GM12891 (cell line): ENCODE measurements at regions not wholly inside any gene's neighbourhood (a gene's known extent, or its start where the extent isn't known, plus 50 kb on each side); places are given as distances from the start of the nearest gene placed in this dataset.

Experiments
- DNase-seq: peaks from one replicate; pipeline ENCODE4 v3.0.0; 2011; ENCODE audit warnings: low spot score; ENCODE audit not compliant: insufficient read length
- FAIRE-seq: peaks from 2 replicates; lab custom pipeline; 2011; peaks lifted over from hg19 to GRCh38; lab: Jason Lieb, UNC
- PAX5 ChIP-seq: IDR thresholded peaks from 2 replicates; pipeline ENCODE4 v1.6.1; 2011; ENCODE audit warnings: low read length, moderate library complexity, mild to moderate bottlenecking; ENCODE audit not compliant: insufficient read depth, severe bottlenecking
- POLR2A ChIP-seq: IDR thresholded peaks from 2 replicates; pipeline ENCODE4 v1.6.1; 2011; ENCODE audit warnings: low read depth, low read length, control low read depth
- POLR2AphosphoS5 ChIP-seq: IDR thresholded peaks from 2 replicates; pipeline ENCODE4 v1.6.1; 2011; ENCODE audit warnings: low read depth, low read length, control low read depth
- POU2F2 ChIP-seq: IDR thresholded peaks from 2 replicates; pipeline ENCODE4 v1.6.1; 2011; ENCODE audit warnings: low read depth, mild to moderate bottlenecking, control low read depth, low read length, moderate library complexity
- SPI1 ChIP-seq: IDR thresholded peaks from 2 replicates; pipeline ENCODE4 v1.6.1; 2011; ENCODE audit warnings: low read depth, low read length, control low read depth
- TAF1 ChIP-seq: IDR thresholded peaks from 2 replicates; pipeline ENCODE4 v1.6.1; 2011; ENCODE audit warnings: low read depth, low read length, control low read depth

DNA sequence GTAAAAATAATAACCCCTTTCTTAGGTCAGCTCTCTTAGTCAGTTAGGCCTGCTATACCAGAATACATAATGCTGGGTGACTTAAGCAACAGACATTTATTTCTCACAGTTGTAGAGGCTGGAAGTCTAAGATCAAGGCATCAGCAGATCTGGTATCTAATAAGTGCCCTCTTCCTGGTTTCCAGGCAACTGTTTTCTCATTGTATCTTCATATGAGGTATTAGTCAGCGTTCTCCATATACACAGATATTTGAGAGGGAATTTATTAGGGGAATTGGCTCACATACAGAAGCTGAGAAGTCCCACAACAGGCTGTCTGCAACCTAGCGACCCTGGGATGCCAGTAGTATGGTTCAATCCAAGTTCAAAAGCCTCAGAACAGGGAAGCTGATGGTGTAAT is 896.0 kb downstream of the GALC start:
- no peak for TF ChIP-seq TAF1
- FAIRE-seq, result no peak
- DNase-seq, result no peak

DNA sequence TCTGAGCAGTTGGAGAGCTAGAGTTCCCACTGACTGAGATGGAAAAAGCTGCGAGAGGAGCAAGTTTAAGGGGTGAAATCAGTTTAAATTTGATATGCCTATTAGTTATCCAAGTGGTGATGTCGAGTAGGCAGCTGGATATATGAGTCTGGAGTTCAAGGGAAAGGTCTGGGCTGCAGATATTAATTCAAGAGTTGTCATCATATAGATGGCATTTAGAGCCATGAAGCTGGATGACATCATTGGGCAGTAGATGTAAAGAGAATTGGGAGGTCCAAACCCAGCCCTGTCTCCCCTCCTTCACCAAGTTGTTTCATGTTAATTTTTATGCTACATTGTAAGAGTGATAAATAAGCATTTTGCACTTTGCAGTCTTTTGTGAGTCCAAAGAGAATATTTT is 898.1 kb downstream of the GALC start:
- no peak for DNase-seq
- no peak for FAIRE-seq
- TF ChIP-seq POLR2A, result no peak
- TF ChIP-seq POU2F2, result no peak
- TF ChIP-seq PAX5, result no peak
- no peak for TF ChIP-seq POLR2AphosphoS5
- TF ChIP-seq TAF1, result no peak
- no peak for TF ChIP-seq SPI1

DNA sequence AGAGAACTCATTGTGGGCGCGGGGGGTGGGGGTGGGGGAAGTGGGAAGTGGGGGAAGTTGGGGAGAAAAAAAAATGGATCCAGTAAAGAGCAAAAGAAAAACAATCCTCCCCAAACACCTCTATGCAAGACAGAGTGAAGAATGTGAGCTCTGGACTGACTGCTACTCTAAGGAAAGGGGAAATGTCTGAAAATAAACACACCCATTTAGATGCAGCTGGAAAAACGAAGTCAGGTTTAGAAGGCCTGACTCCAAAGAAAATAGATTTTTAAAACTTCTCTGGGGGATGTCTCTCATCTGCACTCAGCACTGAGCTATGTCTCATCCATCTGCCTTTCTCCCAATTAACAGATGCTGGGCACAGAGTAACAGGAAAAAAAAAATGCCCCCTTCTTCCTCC is 904.4 kb downstream of the GALC start:
- FAIRE-seq, result no peak
- no peak for TF ChIP-seq PAX5
- no peak for TF ChIP-seq SPI1
- TF ChIP-seq TAF1, result no peak
- TF ChIP-seq POLR2A, result no peak
- TF ChIP-seq POLR2AphosphoS5, result no peak
- no peak for TF ChIP-seq POU2F2
- DNase-seq, result no peak

DNA sequence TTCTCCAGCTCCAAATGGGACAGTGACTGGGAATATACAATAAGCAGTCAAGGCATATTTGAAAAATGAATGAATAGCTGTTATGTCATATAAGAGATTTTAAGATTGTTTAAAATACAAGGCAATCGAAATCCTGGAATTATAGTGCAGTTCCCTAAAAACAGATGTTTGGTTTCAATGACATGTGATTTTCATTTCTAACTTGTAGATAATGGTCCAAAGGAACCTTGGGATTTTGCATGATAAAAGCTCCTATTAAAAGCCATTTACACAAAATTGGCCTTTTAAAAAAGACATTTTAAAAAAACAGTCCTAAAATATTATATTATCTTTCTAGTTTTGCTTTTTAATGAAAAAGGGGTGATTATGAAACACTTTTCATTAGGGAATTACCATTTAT is 905.1 kb downstream of the GALC start:
- DNase-seq (no peak), FAIRE-seq (no peak)
- TF ChIP-seq TAF1 (no peak), POLR2A (no peak), SPI1 (no peak), POLR2AphosphoS5 (no peak), POU2F2 (no peak)

DNA sequence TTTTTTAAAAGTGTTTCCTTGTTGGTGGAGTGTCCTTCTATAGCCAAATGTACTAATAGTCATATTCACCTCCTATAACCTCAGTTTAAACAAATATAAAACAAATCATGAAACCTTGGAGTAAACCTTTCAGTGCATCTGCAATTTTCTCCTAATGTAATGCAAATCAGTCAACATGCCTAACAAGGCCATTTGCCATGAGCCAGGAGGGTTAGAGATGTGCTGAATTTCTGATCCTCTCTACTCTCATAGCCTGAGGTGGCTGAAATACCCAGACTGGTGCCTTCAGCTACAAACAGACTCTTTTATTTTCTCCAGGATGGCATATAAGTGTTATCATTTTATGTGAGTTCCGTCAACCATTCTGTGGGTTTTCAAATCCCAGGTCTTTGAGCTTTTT is 908.1 kb downstream of the GALC start:
- TF ChIP-seq SPI1 (no peak), POLR2AphosphoS5 (no peak), PAX5 (no peak), POLR2A (no peak), TAF1 (no peak), POU2F2 (no peak)
- FAIRE-seq (no peak), DNase-seq (no peak)

DNA sequence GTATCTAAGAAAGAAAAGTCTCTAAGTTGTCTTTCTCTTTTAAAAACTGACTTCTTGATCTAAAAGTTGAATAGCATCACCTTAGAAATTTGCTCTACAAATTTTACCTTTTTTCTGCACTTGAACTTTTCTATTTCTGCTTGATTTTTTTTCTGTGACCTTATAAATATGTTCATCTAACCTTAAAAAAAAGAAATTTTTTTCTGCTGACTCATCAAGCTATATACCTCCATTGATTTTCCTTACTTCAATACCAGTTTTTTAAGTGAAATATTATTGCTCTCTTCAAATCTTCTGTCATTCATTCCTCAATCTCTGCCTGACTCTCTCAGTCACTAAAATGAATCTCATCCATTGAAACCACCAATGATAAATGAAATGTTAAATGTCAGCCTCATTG is 910.1 kb downstream of the GALC start:
- no peak for FAIRE-seq
- no peak for DNase-seq
- TF ChIP-seq POU2F2 (no peak), TAF1 (no peak), SPI1 (no peak)

DNA sequence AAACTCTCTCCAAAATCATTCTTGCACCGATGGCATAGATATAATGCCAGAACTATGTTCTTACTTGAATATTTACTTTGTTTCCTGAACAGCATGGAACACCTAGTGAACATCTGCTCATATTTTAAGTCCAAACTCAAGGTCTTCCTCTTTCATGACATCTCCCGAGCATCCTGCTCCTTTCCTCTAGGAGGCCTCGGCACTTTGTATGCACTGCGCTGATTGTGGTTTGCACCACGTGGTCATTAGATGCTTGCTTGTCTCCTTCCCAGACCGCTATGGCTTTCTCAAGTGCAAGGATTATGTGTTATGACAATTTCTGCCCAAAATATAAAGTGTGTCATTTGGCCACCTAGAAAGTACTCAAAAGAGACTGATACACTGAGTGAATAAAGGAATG is 912.0 kb downstream of the GALC start:
- FAIRE-seq (no peak), DNase-seq (no peak)
- no peak for TF ChIP-seq POU2F2
- TF ChIP-seq POLR2AphosphoS5, result no peak
- TF ChIP-seq POLR2A, result no peak
- no peak for TF ChIP-seq SPI1
- no peak for TF ChIP-seq TAF1
- TF ChIP-seq PAX5, result no peak

DNA sequence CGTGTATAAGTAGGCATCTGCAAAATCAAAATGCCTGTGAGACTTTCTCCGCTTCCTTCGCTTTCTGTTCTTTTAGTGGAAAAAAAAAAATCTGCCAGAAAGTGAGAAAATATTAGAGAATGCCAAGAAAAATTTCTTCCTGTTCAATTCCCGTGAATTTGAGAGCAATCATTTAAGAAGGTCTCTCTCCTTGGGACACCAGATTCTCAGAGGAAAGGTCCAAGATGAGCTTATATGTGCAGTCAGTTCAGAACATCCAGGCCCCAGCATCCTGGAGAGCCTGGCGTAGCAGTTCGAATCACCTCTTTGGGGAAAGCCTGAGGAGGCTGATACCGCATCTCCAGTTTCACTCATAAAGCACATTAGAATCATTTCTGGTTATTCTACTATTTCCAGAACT is 912.8 kb downstream of the GALC start:
- TF ChIP-seq POLR2AphosphoS5 (no peak), SPI1 (no peak), PAX5 (no peak), POLR2A (no peak), TAF1 (no peak), POU2F2 (no peak)
- DNase-seq, result no peak
- FAIRE-seq, result no peak

DNA sequence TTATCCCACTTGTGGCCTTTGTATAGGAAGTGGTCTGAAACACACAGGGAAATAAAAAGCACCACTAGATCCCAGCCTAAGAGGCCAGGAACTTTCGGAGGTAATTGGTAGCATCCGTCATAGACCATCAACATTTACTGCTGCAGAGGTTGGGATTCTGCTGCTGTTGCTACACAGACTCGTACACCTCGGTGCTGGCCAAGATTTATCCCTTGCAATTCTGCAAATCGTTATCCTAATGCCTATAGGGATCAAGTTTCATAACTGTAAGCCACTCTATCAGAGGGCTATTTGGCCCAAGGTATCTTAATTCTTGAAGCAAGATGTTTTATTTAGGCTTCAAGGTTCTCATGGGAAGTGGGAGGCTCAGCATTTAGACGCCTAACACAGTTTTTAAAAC is 913.6 kb downstream of the GALC start:
- TF ChIP-seq TAF1, result no peak
- no peak for TF ChIP-seq PAX5
- no peak for TF ChIP-seq SPI1
- no peak for TF ChIP-seq POU2F2
- no peak for TF ChIP-seq POLR2AphosphoS5
- TF ChIP-seq POLR2A, result no peak
- no peak for FAIRE-seq
- DNase-seq, result no peak

DNA sequence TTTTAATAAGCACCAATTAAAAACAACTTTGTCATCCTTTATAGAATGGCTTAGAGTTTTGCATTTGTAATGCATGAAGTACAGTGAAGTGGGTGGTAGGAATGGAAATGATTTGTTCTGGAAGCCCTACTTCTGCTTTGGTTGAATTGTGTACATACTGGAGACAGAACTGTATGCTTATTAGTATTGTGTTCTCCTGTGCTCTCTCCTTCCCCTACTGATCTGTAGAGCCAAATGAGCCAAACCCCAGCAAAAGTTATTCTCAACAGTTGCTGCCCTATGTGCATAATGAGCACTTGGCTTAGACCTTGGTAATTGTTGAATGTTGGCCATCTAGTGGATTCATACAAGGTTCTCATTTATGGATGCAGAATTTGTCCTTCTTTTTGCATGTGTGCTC is 916.1 kb downstream of the GALC start:
- TF ChIP-seq TAF1, result no peak
- no peak for TF ChIP-seq POLR2AphosphoS5
- TF ChIP-seq POLR2A, result no peak
- no peak for TF ChIP-seq SPI1
- DNase-seq (no peak), FAIRE-seq (no peak)

DNA sequence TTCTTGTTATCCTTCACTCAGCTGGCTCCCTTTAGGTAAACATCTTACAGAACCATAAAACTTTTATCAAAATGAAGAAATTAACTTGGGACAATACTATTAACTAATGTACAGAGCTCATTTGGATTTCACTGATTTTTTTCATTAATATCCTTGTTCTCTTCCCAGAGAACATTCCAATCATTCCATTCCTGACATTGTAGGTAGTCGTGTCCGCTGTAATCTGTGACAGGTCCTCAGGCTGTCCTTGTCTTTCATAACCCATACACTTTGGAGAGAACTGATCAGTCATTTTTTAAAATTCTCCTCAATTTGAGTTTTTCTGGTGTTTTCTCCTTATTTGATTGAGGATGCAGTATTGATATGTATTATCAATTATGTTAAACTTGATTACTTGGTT is 916.8 kb downstream of the GALC start:
- TF ChIP-seq TAF1 (no peak), POLR2A (no peak), PAX5 (no peak), SPI1 (no peak), POU2F2 (no peak), POLR2AphosphoS5 (no peak)
- no peak for DNase-seq
- no peak for FAIRE-seq

DNA sequence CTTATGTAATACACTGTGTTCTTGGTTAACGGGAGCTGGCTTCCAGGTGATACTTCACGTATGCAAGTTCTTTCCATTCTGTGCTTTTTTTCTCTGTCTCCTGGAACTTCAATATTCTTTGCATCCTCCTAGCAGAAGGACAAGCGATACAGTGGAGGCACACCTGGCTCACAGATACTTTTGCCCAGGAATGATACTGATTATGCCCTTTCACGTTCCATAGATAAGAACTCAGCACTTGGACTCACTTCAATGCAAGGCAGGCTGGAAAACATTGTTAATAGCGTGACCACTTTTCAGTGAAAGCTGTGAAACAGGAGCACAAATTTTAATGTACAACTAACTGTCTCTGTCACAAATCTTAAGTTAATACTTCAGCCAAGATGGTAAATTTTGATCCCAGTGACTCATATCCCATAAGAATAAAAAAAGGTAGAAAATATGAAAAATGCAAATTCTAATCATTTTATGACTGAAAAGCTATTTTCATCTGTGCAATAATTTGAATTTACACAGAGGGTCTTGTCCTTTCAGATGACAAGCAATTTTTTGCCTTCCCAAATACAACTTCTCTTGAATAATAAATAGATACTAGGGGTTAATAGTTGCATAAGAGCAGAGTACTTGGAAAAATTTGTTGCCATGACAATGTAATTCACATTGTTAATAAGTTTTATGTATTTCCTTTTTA is 919.0 kb downstream of the GALC start:
- TF ChIP-seq PAX5 (no peak), POLR2AphosphoS5 (no peak), SPI1 (no peak), TAF1 (no peak), POU2F2 (no peak), POLR2A (no peak)
- no peak for FAIRE-seq

More for the DNA sequence above, 919.0 kb downstream of the GALC start:
- no peak for DNase-seq
